SKM-1 treated with dmso at 0.1 percent for 144 hours (cell line): ENCODE measurements at regions not wholly inside any gene's neighbourhood (a gene's known extent, or its start where the extent isn't known, plus 50 kb on each side); places are given as distances from the start of the nearest gene placed in this dataset.

ENCODE experiments used
- DNase-seq: peaks from one replicate; lab custom pipeline; 2025; ENCODE audit not compliant: unreplicated experiment; lab: John Stamatoyannopoulos, UW

DNA sequence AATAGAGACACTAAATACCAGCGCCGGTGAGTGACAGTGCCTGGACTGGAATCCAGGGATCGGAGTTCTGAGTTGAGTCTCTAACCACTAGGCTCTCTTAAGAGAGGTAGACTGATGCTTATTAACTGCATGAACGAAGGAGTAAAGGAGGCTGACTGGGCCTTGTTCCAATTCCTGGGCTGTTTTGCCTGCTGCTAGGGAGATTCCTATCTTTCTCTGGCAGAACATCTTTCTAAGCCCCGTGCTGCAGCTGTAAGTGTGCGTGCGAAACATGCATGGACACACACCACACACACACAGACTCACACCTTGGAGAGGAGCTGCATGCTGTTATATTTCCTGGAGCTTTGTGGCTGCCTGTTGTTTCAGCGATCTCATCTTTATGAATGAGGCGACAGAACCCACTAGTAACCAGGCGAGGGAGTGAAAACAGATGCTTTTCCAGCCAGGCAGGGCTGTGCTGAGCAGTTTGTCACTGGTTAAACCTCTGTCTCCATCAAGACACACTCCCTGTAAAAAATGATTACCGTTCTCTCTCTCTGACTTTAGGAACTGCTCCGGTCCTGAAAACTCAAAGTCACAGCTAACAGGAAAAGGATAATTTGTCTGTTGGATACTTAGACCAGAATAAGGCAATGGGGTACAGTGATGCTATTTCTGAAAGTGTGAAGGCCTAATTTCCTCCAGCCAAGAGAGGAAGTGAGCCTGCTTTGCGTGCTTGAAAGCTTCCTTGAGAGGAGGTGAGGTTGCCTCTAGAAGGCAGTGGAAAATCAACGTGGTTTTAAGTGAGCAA lies 157.4 kb upstream of the ZNF217 start:
- peak; percentile 93 for DNase-seq

DNA sequence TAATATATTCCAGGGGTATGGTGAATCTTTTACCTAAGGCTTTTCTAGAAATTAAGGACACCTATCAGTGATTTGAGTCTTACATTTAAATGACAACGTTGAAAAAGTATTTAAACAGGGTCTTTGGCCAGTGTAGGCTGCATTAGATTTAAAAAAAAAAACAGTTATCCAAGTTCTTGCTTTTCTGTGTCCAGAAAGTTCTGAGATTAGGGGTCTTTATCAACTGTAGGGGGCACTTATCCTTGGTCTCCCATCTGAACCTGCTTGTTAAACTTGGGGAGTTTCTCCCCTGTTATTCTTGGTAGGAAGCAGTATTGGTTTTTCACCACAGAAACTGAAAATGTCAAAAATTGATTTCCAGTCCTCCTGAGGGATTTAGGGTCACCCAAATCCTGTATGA lies 155.9 kb upstream of the ZNF217 start:
- DNase-seq = no peak

DNA sequence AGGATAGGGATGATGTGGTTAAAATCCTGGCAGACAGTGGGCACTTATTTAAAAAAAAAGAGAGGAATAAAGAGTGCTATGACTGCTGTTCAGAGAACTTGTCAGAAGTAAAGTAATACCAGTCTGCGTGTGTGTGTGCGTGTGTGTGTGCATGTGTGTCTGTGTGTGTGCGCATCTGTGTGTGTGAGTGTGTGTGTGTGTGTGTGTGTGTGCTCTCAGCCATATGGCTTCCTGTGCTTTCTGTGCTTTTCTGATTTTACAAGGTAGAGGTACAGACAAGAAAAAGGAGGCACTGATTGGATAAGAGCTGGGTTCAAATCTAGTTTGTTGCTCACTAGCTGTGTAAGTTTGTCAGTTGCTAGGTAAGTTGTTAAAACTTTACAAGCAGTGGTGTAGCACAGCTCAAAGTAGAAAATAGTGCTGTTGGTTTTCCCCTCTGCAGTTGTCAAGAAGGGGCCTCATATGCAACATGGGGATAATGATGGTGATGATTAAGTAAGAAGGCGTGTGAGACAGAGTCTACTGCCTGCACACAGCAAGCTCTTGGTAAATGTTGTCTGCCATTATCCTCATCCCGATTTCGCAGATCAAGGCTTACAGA lies 155.3 kb upstream of the ZNF217 start:
- no peak for DNase-seq

DNA sequence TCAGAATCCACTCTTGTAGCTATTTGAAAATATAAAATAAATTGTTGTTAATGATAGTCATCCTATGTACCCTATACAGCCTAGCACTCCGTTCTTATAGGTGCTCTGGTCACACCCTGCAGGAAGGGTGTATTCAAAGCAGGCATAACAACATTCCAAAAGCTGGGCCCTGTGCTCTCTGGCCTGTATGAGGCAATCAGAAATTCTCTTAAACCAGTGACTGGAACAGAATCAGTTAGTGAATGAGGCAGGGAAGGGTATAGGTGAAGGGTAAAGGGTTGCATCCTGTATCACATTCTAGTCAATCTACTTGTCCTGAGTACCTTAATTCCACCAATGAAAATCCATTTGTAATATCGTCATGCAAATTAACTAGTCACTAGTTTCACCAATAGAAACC lies 154.5 kb upstream of the ZNF217 start:
- no peak for DNase-seq

DNA sequence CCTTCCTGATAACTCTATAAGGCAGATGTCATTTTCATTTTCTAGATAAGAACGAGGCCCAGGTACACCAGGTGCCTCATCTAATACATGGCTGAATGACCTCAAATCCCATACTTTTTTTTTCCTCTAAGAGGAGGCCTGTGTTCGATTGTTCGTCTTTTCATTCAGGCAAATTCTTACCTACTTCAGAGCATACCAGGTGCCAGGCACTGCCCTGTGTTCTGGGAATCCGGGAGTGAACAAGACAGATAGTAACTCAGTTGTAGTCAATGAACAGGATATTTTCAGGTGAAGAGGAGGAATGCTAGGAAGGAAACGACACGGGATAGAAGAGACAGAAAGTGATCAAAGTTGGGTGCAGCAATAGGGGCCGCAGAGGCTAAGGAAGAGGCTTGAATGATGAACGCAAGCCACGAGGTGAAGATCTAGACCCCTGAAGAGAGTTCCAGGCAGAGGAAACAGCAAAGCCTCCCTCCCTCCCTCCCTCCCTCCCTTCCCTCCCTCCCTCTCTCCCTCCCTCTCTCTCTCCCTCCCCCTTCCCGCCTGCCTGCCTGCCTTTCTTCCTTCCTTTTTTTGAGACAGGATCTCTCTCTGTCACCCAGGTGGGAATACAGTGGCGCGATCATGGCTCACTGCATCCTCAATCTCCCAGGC lies 150.1 kb upstream of the ZNF217 start:
- DNase-seq = no peak

DNA sequence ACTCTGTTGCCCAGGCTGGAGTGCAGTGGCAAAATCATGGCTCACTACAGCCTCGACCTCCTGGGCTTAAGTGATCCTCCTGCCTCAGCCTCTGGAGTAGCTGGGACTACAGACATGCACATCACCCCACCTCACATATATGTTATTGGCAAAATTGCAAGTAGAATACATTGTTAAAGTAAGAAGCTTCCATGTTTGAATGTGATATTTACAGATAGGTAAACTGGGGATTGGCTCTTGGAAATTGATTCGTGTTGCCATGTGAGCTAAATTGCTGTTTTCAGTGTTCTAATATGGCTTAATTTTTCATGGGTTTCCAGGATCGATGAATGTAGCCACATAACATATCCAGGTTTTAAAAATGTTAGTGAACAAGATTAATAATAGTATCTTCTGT lies 149.0 kb upstream of the ZNF217 start:
- DNase-seq = no peak

DNA sequence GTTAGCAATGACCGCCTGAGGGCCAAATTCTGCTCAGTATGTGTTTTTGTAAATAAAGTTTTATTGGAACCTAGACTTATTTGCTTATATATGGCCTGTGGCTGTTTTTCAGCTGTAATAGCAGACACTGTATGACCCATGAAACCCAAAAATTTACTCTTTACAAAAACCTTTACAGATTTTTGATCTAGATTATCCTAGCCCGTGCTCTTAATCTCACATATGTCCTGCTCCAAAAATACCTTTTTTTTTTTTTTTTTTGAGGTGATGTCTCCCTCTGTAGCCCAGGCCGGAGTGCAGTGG lies 148.0 kb upstream of the ZNF217 start:
- no peak for DNase-seq

DNA sequence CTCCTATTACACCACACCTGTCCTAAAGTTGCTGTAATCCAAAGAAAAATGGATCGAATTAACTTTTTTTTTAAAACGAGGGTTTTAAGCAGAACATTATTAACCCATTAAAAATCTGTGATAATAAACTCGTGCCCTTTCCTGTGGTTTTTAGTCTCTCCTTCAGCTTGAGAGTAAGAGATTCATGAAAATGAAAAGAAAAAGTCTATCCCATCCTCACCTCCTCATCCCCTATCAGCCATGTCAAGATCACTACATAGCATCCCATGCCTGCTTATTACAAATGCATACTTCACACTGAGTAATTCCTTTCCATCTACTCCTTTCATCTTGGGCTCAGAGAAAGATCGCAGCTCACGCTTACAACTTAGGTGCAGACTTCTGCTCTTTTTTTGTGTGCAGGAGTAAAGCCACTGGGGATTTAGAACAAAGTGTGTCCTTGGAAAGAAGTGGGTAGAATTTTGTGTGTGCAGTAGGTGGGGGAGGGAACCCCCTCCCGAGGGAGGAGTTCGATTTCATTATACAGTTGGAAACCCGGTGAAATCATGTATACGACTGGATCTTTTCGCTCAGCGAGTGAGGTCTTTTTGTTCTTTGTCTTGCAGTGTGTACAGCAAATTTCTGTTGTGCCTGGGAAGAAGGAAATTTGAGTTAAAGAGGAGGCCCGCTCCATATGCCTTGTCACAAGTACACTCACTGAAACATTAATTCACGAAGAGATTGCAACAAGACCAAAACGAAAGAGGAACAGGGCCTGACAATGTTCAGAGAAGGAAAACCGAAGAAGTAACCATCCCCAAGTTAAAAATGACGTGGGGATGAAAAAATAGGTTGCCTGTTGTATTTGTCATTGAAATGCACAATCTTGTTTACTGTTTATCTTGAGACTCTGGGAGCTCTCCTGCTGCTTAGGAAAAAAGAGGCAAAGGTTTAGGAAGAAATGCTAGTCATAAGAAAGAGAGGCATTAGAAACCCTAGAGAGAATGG lies 146.5 kb upstream of the ZNF217 start:
- peak; percentile 66 for DNase-seq

DNA sequence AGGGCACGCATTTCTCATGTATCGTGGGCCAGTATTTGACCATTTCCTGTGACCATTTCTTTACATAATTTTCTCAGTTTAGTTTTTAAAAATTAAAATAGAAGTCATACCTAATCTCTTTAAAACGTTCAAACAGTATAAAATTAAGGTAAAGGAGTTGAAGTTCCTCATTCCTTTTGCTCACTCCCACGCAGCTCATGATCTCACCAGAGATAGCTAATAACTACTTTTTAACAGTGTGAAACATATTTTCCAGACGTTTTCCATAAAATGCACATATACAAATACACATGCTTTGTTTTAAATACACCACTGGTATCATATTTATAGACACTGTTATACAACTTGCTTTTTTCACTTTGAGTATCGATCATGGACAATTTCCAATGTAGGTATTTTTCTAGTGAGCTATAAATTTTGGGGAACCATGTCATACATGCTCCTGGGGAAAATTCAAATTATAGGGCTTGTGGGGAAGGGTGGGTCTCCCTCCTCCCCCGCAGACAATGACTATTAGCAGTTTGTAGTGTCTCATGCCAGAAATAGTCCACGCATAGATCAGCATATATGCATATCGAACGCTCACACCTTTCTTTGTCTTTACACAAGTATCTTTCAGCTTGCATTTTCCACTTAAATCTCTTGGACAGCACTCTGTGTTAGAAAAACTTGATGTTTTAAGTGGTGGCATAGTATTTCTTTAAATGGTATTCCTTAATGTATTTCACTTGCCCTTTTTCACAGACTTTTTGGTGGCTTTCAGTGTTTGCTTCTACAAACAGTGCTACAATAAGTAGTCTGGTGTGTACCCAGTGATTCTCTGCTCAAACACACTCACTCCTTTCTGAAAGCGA lies 145.5 kb upstream of the ZNF217 start:
- DNase-seq = no peak

DNA sequence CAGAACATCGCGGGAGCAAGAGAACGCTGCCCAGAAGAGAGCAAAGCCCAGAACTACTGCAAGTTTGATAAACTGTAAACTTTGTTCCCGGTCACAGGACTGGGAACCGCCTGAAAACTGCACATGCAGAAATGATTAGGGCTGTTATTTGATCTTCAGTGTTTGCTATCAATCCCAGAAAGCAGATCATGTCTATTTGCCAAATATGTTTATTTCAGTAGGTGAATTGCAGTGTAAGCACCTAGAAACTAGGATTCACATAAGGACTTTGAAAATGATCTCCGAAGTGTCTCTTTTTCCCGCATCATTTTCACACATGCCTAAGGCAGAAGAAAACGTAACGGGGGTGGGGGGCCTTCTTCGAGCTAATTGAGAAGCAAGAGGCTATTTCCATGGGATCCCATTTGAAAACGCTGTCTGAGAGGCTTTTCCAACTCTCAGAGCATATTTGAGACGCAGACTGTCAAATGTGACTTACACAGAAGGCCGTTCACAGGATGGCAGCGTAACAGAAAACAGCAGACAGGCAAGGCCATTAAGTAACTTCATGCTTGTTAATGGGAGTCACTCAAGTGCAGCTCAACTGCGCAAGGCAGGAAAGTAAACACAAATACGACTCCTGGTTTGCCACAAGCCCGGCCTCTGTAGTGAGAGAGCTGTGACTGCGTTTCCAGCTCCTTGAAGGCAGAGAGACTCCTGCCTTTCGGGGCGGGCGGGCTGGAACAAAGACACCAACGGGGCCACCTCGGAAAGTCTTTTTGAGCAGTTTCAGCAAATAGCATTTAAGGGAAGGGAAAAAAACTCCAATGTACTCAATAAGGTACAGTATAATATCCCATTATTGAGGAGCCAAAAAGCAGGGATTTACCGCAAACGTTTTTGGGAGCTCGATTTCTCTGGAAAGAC lies 144.7 kb upstream of the ZNF217 start:
- DNase-seq = no peak

DNA sequence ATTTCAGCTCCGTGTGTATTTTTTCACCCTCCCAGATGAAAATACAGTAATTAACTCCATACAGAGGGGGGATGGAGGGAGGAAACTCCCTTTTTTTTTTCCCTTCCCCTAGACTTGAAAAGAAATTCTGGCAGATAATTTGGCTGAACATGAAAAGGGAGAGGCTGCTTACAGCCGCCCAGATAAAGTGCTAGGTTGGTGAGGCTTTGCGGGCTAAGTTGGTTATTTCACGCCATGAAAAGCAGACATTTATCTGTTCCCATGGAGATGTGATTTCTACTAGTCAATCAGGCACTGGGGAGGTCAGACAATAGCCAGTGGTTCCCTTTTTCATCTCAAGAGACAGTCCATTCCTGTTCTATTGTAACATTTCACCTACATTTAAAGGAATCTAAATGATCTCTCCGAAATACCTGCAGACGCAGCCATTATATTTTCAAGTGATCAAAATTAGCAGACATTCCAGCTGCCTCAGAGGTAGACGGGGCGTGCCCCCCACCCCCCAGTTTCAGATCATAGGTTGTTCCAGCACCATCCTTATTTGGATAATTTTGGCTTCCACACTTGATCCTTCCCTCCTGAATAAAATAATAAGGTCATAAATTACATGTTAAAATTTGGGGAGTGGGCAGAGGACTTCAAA lies 143.9 kb upstream of the ZNF217 start:
- DNase-seq = peak; percentile 63

DNA sequence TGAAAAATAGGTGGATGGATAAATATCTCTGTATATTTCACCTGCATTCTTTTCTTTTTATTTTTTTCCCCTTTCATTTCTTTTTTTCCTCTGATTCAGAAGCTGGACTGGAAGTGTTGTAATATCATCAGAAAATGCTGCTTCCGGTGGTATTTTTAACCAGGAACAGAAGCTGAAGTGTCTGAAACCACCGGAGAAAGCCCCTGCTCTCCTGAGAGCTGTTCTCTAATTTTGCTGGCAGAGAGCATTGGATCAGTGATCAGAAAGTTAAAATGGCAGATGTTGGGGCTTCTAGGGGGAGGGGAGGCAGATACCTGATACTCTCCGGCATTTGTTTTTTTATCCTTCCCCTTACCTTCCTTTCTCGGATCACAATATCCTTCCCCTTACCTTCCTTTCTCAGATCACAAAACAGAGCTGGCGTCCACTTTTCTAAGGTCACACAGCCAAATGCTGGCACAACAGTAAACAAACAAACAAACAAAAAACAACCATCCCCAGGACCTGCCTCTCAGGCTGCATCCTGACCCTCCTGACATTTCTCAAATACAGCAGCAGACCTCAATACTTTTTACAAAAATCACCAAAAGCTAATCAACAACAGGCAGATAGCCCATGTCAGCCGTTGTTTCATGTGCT lies 143.2 kb upstream of the ZNF217 start:
- DNase-seq = peak; percentile 46

DNA sequence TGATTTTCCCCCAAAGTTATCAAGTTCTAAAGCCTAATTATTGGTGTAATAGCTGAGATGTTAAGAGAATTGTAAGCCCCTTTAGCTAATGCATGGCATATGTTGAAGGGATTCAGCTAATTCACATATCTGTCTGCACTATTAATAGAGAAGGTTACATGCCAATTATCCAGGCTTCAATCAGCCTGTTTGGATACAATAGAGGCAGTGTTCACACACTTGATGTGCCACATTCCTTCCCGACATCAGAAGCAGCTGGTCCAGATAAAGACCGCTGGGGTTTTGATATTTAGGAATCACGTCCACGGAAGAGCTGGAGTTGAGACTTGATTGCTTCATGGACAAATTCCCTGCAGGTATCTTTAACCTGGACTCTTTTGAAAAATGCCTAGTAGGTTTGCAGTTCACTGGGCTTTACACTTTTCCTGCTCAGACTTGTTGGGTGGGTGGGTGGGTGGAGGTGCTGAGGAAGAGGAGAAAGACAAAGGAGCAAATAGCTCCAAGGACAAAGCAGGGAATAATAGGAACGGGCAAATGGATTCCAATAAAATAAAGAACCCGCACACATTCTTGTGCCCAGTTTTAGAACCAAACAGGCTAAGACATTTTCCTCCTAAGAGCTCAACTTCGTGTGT lies 142.6 kb upstream of the ZNF217 start:
- no peak for DNase-seq

DNA sequence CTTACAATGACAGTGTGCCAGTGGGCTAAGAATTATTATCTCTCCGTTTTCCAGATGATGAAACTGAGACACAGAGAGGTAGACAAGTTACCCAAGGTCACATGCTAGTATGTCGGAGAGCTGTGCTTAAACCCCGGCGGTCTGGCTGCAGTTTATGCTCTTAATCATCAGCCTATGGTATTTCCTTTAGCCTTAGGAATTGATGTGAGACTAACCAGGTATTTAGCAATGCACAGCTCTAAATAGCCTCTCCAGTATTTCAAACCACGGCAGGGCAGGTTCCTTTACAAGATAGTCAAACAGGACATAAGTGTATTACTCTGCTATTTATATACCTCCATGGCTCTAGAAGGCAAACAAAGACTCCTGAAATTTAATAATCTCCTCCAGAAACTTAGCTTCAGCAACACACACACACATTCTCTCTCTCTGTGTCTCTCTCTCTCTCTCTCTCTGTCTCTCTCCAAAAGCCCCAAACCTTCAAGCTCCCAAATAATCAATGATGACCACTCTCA lies 142.0 kb upstream of the ZNF217 start:
- DNase-seq = peak; percentile 85

DNA sequence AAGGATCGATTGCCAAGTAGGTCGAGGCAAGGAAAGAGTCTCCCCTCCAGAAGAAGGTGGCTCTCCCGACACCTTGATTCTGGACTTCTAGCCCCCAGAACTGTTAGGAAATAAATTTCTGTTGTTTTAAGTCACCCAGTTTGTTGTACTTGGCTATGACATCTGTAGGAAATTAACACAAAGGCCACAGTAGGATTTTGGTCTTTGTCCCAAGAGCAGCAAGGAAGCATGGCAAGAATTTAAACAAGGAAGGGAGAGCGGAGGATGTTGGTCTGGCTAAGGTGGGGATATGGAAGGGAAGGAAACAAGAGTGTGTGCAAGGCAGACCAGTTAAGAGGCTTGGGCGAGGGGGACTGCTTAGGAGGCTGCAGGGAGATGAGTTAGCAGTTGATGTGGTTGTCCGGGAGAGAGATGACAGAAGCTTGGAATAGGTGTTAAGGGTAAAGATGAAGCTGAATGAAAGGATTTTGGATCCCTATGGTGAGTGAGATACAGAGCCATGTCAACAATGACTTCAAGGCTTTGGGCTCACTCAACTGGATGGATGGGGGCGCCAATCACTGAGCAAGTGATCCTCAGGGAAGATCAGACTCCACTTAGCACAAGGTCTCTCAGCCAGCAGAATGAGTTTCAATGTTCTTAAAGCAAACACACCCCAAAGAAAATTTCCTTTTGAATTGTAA lies 140.5 kb upstream of the ZNF217 start:
- DNase-seq = no peak

DNA sequence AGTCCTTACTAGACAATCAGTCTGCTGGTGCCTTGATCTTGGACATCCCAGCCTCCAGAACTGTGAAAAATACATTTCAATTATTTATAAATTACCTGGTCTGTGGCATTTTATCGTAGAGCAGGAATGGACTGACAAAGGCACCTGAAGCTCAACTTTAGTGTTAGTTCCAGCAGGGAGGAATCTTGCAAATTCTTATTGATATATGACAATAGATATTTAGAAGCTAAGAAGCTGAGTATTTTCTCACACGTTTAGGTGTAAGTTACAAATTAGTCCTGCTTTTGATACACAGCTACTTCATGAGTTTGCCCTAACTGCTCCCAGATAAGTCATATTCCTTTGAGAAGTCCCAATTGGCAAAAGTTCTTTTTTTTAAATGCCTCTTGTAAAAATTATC lies 138.0 kb upstream of the ZNF217 start:
- DNase-seq = no peak

DNA sequence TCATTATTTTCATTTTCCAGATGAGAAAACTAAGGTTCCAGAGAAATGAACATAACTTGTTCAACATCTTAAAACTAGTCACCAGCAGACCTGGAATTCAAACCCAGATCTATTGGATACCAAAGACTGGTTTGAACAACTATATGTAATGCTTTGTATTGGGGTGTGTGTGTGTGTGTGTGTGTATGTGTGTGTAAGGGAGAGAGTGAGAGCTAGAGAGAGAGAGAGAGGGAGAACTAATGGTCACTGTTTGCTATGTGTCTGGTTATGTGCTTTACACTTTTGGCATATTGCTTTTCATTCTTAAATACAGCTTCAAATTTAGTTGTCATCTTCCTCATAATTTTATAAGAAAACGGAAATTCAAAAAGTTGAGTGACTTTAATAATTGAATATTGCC lies 134.7 kb upstream of the ZNF217 start:
- no peak for DNase-seq
